BJ (cell line): ENCODE measurements at regions not wholly inside any gene's neighbourhood (a gene's known extent, or its start where the extent isn't known, plus 50 kb on each side); places are given as distances from the start of the nearest gene placed in this dataset.

ENCODE experiments used
- CTCF ChIA-PET: fragments of 350-600 bp; formaldehyde crosslinking; extraction: SDS; loops from one replicate; lab custom pipeline; 2021; ENCODE audit warnings: antibody characterized with exemption, inconsistent platforms; lab: Yijun Ruan, JAX
- POLR2A ChIA-PET: fragments of 300-600 bp; sonication (Branson Sonifier 250); formaldehyde crosslinking; extraction: SDS; loops from one replicate; lab custom pipeline; 2021; ENCODE audit warnings: antibody characterized with exemption; lab: Charles Lee
- DNase-seq: peaks from one replicate; pipeline ENCODE4 v3.0.0-alpha.2; 2011; ENCODE audit warnings: low read depth
- H3K27me3 ChIP-seq: 2 replicates; pipeline ENCODE4 v1.6.0; 2011; ENCODE audit warnings: low read length; ENCODE audit not compliant: control insufficient read depth, insufficient read depth
- H3K36me3 ChIP-seq: 2 replicates; pipeline ENCODE4 v1.5.1; 2011; ENCODE audit warnings: low read length; ENCODE audit not compliant: control insufficient read depth, insufficient read depth
- H3K4me3 ChIP-seq: 2 replicates; pipeline ENCODE4 v1.5.1; 2011; ENCODE audit warnings: low read depth, mild to moderate bottlenecking, control low read depth, low read length
- TF ChIP-seq, protein P1 (sequence below): IDR thresholded peaks from 2 replicates; pipeline ENCODE4 v1.5.1; 2011; ENCODE audit warnings: low read depth, mild to moderate bottlenecking, control low read depth, inconsistent platforms, low read length, moderate library complexity; ENCODE audit not compliant: insufficient read depth

DNA sequence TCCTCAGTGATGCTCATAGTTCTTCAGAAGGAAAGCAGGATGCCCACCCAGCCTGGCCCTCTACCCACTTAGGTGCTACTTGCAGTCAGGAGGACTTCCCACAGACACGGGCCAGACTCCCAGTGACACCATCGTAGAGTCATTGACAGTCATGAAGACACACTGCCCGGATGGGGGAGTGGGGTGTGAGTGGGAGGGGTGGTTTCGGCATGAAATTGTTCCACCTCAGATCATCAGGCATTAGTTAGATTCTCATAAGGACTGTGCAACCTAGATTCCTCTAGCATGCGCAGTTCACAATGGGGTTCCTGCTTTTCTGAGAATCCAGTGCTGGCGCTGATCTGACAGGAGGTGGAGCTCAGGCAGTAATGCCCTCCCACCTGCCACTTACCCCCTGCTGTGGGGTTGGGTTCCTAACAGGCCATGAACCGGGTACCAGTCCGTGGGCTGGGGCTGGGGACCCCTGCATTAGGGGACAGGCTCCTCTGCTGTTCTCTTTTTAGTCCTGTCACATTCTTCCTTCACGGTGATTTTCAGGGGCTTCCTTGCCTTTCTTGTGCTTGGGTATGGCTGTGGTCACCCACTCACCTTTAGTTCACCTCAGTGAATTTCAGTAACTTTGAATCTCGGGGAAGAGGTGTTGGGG lies 88.2 kb upstream of the ANKRD55 start:
- no peaks in the 10 kb centered on the region for H3K36me3 ChIP-seq
- TF ChIP-seq, protein P1, sequence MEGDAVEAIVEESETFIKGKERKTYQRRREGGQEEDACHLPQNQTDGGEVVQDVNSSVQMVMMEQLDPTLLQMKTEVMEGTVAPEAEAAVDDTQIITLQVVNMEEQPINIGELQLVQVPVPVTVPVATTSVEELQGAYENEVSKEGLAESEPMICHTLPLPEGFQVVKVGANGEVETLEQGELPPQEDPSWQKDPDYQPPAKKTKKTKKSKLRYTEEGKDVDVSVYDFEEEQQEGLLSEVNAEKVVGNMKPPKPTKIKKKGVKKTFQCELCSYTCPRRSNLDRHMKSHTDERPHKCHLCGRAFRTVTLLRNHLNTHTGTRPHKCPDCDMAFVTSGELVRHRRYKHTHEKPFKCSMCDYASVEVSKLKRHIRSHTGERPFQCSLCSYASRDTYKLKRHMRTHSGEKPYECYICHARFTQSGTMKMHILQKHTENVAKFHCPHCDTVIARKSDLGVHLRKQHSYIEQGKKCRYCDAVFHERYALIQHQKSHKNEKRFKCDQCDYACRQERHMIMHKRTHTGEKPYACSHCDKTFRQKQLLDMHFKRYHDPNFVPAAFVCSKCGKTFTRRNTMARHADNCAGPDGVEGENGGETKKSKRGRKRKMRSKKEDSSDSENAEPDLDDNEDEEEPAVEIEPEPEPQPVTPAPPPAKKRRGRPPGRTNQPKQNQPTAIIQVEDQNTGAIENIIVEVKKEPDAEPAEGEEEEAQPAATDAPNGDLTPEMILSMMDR: no peak
- POLR2A ChIA-PET: no interaction called here
- CTCF ChIA-PET: no interaction called here
- H3K27me3 ChIP-seq: no peaks in the 10 kb centered on the region
- DNase-seq: no peak
- no peak overlapping the region for H3K4me3 ChIP-seq

DNA sequence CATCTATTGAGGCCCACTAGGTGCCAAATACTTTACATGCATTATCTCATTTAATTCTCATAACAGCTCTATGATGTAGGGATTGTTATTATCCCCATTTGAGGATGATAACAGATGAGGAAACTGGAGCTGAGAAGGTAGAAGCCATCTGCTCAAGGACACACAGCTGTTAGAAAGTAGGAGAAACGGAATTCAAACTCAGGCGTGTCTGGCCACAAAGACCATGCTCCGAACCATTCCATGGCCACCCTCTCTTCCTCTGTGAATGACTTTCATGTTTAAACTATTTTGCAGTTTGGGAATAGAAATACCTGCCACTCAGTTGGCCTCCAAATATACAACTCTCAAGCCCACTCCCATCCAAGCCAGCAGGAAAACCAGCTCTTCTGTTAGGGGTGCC lies 87.6 kb upstream of the ANKRD55 start:
- Histone ChIP-seq H3K36me3 (no peaks in the 10 kb centered on the region), H3K4me3 (no peak overlapping the region), H3K27me3 (no peaks in the 10 kb centered on the region)
- CTCF ChIA-PET: no interaction called here
- no peak for DNase-seq
- TF ChIP-seq, protein P1: no peak
- POLR2A ChIA-PET: no interaction called here

GRCh38 chr5:56319526-56320181 lies 86.5 kb upstream of the ANKRD55 start:
- CTCF ChIA-PET: interaction anchor here (0.7 to 1.5 kb wide), 3 partner anchors 10 to 519 kb away, joined by 3 to 4 read pairs (median 3); no protein-coding TSS in a partner anchor
- Histone ChIP-seq H3K36me3 (no peaks in the 10 kb centered on the region), H3K4me3 (no peak overlapping the region), H3K27me3 (no peaks in the 10 kb centered on the region)
- DNase-seq: no peak
- TF ChIP-seq, protein P1: no peak
- POLR2A ChIA-PET: no interaction called here

DNA sequence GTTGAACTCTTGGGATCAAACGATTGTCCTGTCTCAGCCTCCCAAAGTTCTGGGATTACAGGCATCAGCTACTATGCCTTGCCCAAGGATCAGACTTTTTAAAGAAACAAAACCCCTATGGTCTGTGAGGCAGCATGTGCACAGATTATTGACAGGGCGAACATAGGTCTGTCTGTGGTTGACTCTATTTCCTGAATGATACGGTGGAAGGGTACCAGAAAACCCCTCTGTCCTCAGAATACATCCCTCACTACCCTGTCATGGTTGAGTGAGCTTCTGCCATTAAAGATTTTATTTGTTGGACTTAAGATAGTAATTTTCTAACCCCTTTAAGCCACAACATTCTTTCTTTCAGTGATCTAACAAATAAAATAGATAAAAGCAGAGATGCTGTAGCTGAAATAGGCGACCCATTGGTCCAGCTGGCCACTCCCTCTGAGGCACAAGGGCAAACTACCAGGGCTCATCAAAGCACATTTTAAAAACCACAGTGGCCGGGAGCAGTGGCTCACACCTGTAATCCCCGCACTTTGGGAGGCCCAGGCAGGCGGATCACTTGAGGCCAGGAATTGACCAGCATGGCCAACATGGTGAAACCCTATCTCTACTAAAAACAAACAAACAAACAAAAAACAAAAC lies 84.9 kb upstream of the ANKRD55 start:
- no peak overlapping the region for H3K4me3 ChIP-seq
- DNase-seq: no peak
- TF ChIP-seq, protein P1: no peak
- ChIA-PET POLR2A (no interaction called here), CTCF (interaction anchor here (0.9 to 1.0 kb wide), 2 partner anchors 47 to 162 kb away, joined by 3 to 4 read pairs; no protein-coding TSS in a partner anchor)
- no peaks in the 10 kb centered on the region for H3K36me3 ChIP-seq
- no peaks in the 10 kb centered on the region for H3K27me3 ChIP-seq

GRCh38 chr5:56316299-56316994 lies 83.3 kb upstream of the ANKRD55 start:
- ChIA-PET POLR2A (no interaction called here), CTCF (no interaction called here)

More at GRCh38 chr5:56316299-56316994, 83.3 kb upstream of the ANKRD55 start:
- H3K27me3 ChIP-seq: no peaks in the 10 kb centered on the region
- H3K4me3 ChIP-seq: no peak overlapping the region
- no peaks in the 10 kb centered on the region for H3K36me3 ChIP-seq
- DNase-seq: no peak
- TF ChIP-seq, protein P1: no peak
